ENCODE measurements at regions not wholly inside any gene's neighbourhood (a gene's known extent, or its start where the extent isn't known, plus 50 kb on each side); places are given as distances from the start of the nearest gene placed in this dataset.

DNA sequence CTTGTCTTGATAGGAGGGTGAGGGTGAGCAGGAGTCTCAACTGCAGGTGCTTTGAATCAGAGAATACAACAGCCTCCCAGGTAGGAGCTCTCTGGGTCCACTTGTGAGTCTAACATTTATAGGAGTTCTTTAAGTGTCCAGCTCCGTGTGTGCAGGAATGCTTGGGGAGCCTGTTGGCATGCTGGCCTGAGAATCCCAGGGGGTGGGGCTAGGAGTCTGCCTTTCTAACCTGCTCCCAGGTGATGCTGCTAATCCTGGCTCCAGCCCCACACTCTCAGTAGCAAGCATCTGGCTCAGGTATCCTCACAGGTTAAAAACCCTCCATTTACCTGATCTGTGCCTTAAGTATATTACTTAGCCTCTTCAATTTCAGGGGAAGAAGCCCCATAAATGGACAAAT lies 368.9 kb downstream of the RBM26 start:
- TF ChIP-seq, protein P1, sequence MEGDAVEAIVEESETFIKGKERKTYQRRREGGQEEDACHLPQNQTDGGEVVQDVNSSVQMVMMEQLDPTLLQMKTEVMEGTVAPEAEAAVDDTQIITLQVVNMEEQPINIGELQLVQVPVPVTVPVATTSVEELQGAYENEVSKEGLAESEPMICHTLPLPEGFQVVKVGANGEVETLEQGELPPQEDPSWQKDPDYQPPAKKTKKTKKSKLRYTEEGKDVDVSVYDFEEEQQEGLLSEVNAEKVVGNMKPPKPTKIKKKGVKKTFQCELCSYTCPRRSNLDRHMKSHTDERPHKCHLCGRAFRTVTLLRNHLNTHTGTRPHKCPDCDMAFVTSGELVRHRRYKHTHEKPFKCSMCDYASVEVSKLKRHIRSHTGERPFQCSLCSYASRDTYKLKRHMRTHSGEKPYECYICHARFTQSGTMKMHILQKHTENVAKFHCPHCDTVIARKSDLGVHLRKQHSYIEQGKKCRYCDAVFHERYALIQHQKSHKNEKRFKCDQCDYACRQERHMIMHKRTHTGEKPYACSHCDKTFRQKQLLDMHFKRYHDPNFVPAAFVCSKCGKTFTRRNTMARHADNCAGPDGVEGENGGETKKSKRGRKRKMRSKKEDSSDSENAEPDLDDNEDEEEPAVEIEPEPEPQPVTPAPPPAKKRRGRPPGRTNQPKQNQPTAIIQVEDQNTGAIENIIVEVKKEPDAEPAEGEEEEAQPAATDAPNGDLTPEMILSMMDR (IDR thresholded peaks at IDR 0.05; ENCODE audit: poor library complexity, severe bottlenecking), result no peak
- ATAC-seq (ENCODE audit: low read depth) (no peak), DNase-seq (ENCODE audit: low spot score) (no peak)
- H3K36me3 ChIP-seq (ENCODE audit: low read depth), result no peaks in the 10 kb centered on the region
- H3K4me1 ChIP-seq (ENCODE audit: insufficient read depth, poor library complexity, severe bottlenecking), result no peaks in the 10 kb centered on the region
- no peaks in the 10 kb centered on the region for H3K27me3 ChIP-seq (ENCODE audit: insufficient read depth, poor library complexity, severe bottlenecking)
- no peaks in the 10 kb centered on the region for H3K9me3 ChIP-seq (ENCODE audit: severe bottlenecking)
- H3K27ac ChIP-seq (ENCODE audit: poor library complexity, severe bottlenecking), result no peak overlapping the region
- no peak overlapping the region for H3K4me3 ChIP-seq (ENCODE audit: severe bottlenecking)

DNA sequence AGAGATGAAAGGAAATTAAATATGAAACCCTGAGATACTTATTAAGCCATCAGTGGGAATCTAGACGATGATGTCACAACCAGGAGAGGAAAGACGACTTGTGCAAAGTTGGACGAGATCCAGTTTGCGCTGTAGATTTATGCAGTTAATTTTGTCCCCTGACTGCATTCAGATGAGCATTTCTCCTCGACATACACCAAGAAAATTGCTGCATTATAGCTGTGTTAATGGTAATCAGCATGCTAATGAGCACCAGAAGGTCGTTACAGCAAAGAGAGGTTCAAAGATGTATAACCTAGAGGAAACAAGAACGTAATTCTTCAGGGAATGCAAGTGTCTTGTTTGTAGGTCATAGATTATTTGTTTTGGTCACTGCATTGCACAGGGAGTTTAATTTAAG lies 371.7 kb downstream of the RBM26 start:
- Histone ChIP-seq H3K36me3 (ENCODE audit: low read depth) (no peaks in the 10 kb centered on the region), H3K27ac (ENCODE audit: poor library complexity, severe bottlenecking) (no peak overlapping the region), H3K27me3 (ENCODE audit: insufficient read depth, poor library complexity, severe bottlenecking) (no peaks in the 10 kb centered on the region), H3K4me1 (ENCODE audit: insufficient read depth, poor library complexity, severe bottlenecking) (no peaks in the 10 kb centered on the region), H3K9me3 (ENCODE audit: severe bottlenecking) (no peaks in the 10 kb centered on the region), H3K4me3 (ENCODE audit: severe bottlenecking) (no peak overlapping the region)
- TF ChIP-seq, protein P1 (IDR thresholded peaks at IDR 0.05; ENCODE audit: poor library complexity, severe bottlenecking), result no peak
- DNase-seq (ENCODE audit: low spot score) (no peak), ATAC-seq (ENCODE audit: low read depth) (no peak)

DNA sequence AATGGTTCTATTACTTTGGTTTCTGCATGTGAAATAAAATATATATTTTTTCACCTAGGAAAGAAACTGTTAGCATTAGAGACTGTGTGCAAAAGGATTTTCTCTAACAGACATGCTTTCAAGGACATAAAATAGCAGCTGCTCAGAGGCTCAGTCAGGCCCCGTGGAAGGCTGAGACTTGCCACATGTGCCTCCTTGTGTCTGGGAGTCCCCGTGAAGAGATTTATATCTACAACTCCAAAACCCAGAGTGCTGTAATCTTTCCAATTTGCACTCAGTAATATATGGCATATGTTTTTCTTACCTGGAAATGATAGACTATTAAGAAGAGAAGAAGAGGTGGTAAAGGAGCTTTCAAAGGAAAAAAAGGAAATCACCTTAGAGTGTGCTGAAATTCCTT lies 371.6 kb upstream of the OBI1 start:
- Histone ChIP-seq H3K36me3 (ENCODE audit: low read depth) (no peaks in the 10 kb centered on the region), H3K4me3 (ENCODE audit: severe bottlenecking) (no peak overlapping the region), H3K27me3 (ENCODE audit: insufficient read depth, poor library complexity, severe bottlenecking) (no peaks in the 10 kb centered on the region), H3K4me1 (ENCODE audit: insufficient read depth, poor library complexity, severe bottlenecking) (no peaks in the 10 kb centered on the region), H3K9me3 (ENCODE audit: severe bottlenecking) (no peaks in the 10 kb centered on the region), H3K27ac (ENCODE audit: poor library complexity, severe bottlenecking) (no peak overlapping the region)
- TF ChIP-seq, protein P1 (IDR thresholded peaks at IDR 0.05; ENCODE audit: poor library complexity, severe bottlenecking), result no peak
- DNase-seq (ENCODE audit: low spot score) (no peak), ATAC-seq (ENCODE audit: low read depth) (no peak)

DNA sequence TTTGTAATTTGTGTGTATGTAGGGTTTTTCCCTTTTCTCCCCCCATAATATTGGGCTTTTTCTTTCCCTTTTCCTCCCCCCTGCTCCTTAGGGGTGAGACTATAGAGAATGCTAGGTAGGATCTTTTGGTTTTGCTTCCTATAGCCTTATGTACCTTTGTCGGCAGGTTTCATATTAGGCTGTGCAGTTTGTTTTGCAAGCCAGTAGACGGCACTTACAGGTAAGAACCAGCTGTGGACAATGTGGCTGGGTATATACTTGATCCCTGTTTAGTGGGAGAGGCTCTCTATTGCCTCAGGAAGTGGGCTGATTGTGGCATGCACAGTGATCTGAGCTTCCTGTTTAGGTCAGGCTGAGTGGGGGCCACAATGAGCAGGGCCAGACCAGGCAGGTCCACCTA lies 359.2 kb upstream of the OBI1 start:
- Histone ChIP-seq H3K4me1 (ENCODE audit: insufficient read depth, poor library complexity, severe bottlenecking) (no peaks in the 10 kb centered on the region), H3K27me3 (ENCODE audit: insufficient read depth, poor library complexity, severe bottlenecking) (no peaks in the 10 kb centered on the region), H3K27ac (ENCODE audit: poor library complexity, severe bottlenecking) (no peak overlapping the region), H3K4me3 (ENCODE audit: severe bottlenecking) (no peak overlapping the region), H3K36me3 (ENCODE audit: low read depth) (no peaks in the 10 kb centered on the region), H3K9me3 (ENCODE audit: severe bottlenecking) (no peaks in the 10 kb centered on the region)
- ATAC-seq (ENCODE audit: low read depth), result no peak
- TF ChIP-seq, protein P1 (IDR thresholded peaks at IDR 0.05; ENCODE audit: poor library complexity, severe bottlenecking), result no peak
- DNase-seq (ENCODE audit: low spot score), result no peak

DNA sequence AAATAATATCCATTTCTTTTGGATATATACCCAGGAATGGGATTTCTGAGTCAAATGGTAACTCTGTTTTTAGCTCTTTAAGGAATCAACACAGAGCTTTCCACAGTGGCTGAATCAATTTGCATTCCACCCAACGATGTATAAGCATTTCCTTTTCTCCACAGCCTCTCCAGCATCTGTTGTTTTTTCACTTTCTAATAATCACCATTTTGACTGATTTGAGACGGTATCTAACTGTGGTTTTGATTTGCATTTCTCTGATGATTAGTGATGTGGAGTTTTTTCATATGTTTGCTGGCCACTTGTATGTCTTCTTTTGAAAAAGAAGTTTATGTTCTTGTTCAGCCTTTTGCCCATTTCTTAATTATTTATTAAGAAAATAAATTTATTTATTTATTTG lies 352.2 kb upstream of the OBI1 start:
- H3K9me3 ChIP-seq (ENCODE audit: severe bottlenecking), result no peaks in the 10 kb centered on the region
- H3K27ac ChIP-seq (ENCODE audit: poor library complexity, severe bottlenecking), result no peak overlapping the region
- H3K4me1 ChIP-seq (ENCODE audit: insufficient read depth, poor library complexity, severe bottlenecking), result no peaks in the 10 kb centered on the region
- H3K36me3 ChIP-seq (ENCODE audit: low read depth), result no peaks in the 10 kb centered on the region
- H3K4me3 ChIP-seq (ENCODE audit: severe bottlenecking), result no peak overlapping the region
- DNase-seq (ENCODE audit: low spot score), result no peak
- no peak for ATAC-seq (ENCODE audit: low read depth)
- no peaks in the 10 kb centered on the region for H3K27me3 ChIP-seq (ENCODE audit: insufficient read depth, poor library complexity, severe bottlenecking)
- TF ChIP-seq, protein P1 (IDR thresholded peaks at IDR 0.05; ENCODE audit: poor library complexity, severe bottlenecking), result no peak

All from RWPE2 (cell line).